ENCODE measurements at regions not wholly inside any gene's neighbourhood (a gene's known extent, or its start where the extent isn't known, plus 50 kb on each side); places are given as distances from the start of the nearest gene placed in this dataset.

DNA sequence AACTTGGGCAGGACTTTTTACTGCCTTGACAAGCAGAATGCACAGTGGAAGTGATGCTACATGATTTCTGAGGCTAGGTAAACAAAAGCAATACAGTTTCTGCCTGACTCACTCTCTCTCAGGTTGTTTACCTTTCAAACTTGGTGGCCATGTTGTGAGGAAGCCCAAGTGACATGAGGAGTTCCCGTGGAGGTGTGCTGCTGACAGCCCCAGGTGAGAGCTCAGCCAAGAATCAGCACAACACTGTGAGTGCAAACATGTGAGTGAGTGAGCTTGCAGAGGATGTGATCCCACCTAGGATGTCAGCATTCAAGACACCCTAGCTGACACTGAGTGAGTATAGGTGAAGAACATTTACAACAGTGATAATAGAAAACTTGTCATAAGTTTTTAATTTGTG lies 71.1 kb upstream of the IFNAR2 start:
- TF ChIP-seq POLR2AphosphoS5 (IDR thresholded peaks at IDR 0.05; ENCODE audit: low read depth, low read length) (no peak), TAF1 (IDR thresholded peaks at IDR 0.05; ENCODE audit: borderline replicate concordance, low read depth, low read length) (no peak), POLR2A (IDR thresholded peaks at IDR 0.05; ENCODE audit: low read depth, low read length) (no peak)
- DNase-seq (ENCODE audit: insufficient read length) (no peak), FAIRE-seq (no peak)

DNA sequence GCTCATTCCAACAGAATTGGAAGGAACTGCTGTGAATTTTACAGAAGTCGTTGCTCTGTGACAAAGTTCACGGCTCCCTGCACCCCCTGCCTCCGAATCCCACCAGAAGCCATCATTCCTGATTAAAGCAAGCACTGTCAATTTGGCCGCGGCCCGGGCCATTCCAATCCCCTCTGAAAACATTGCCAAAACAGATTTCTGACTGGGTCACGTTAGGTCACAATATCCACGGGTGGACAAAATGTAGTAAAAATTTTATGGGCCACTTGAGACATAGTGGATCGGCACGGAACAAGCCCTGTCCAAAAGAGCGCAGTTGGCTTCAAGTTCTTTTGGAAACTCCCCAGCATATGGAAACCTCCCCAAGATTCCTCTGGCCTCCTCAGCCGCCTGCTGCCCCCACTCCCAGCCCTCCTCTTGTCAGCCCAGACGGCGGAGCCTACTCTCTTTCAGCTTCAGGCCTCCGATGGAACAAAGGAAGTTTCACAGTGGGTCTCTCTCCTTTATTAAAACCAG lies 67.2 kb upstream of the IFNAR2 start:
- DNase-seq (ENCODE audit: insufficient read length) (no peak), FAIRE-seq (no peak)
- TF ChIP-seq POLR2AphosphoS5 (IDR thresholded peaks at IDR 0.05; ENCODE audit: low read depth, low read length) (no peak), TAF1 (IDR thresholded peaks at IDR 0.05; ENCODE audit: borderline replicate concordance, low read depth, low read length) (no peak), POLR2A (IDR thresholded peaks at IDR 0.05; ENCODE audit: low read depth, low read length) (no peak)

DNA sequence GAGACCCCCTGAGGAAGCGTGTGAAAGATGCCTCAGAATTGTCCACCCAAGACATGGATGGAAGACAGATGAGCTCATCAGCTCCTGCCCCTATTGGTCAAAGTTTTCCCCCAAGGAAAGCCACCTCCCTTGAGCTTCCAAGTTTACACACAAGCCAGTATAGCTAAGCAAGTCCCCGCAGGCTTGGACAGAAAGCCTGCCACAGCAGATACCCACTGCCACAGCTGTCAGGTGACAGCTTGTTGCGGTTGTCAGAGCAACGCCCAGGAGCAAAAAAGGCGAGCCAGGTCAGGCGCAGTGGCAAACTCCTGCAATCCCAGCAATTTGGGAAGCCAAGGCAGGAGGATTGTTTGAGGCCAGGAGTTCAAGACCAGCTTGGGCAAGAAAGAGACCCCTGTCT lies 60.9 kb upstream of the IFNAR2 start:
- DNase-seq (ENCODE audit: insufficient read length), result no peak
- FAIRE-seq, result no peak
- TF ChIP-seq POLR2AphosphoS5 (IDR thresholded peaks at IDR 0.05; ENCODE audit: low read depth, low read length), result no peak
- no peak for TF ChIP-seq POLR2A (IDR thresholded peaks at IDR 0.05; ENCODE audit: low read depth, low read length)
- no peak for TF ChIP-seq TAF1 (IDR thresholded peaks at IDR 0.05; ENCODE audit: borderline replicate concordance, low read depth, low read length)

DNA sequence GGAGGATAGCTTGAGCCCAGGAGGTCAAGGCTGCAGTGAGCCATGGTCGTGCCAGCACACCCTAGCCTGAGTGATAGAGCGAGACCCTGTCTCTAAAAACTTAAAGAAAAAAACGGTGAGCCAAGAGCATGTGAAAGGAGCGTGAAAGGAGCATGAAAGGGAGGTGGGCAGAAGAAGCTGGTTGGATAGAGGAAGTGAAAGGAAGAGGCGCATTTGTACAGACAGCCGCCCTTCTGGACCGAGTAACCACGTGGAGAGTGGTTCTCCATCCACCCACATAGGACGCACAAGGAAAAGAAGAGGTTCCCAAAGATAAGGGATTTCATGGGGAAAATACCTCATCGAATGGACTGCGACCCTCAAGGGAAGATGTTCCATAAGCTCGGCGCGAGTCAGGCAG lies 60.4 kb upstream of the IFNAR2 start:
- FAIRE-seq (no peak), DNase-seq (ENCODE audit: insufficient read length) (no peak)
- TF ChIP-seq TAF1 (IDR thresholded peaks at IDR 0.05; ENCODE audit: borderline replicate concordance, low read depth, low read length) (no peak), POLR2AphosphoS5 (IDR thresholded peaks at IDR 0.05; ENCODE audit: low read depth, low read length) (no peak), POLR2A (IDR thresholded peaks at IDR 0.05; ENCODE audit: low read depth, low read length) (no peak)

DNA sequence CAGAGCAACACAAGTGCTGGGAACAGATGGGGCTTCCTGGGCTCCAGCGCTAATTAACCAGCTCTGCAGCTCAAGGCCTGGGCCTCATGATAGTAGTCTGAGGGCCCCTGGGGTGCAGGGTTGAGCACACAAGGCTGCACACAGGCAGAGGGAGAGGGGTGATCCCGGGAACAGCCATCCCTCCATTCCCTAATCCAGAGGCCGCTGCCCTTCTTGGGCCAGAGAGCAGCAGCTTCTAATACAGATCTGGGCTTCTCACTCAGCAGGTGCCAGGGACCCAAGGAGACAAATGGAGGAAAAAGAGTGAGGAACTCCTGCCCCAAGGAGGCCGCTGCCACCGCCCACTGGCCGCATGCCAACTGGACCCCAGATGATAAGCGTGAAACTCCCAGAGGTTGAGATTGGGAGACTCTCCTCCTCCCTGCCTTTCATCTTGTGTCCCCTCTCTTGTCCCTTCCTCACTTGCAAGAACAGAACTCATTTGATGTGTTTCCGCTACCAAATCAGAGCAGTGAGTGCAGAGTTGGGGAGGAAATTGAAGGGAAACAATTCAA lies 58.0 kb upstream of the IFNAR2 start:
- DNase-seq (ENCODE audit: insufficient read length) (no peak), FAIRE-seq (no peak)
- TF ChIP-seq POLR2AphosphoS5 (IDR thresholded peaks at IDR 0.05; ENCODE audit: low read depth, low read length), result no peak
- no peak for TF ChIP-seq TAF1 (IDR thresholded peaks at IDR 0.05; ENCODE audit: borderline replicate concordance, low read depth, low read length)
- TF ChIP-seq POLR2A (IDR thresholded peaks at IDR 0.05; ENCODE audit: low read depth, low read length), result no peak

DNA sequence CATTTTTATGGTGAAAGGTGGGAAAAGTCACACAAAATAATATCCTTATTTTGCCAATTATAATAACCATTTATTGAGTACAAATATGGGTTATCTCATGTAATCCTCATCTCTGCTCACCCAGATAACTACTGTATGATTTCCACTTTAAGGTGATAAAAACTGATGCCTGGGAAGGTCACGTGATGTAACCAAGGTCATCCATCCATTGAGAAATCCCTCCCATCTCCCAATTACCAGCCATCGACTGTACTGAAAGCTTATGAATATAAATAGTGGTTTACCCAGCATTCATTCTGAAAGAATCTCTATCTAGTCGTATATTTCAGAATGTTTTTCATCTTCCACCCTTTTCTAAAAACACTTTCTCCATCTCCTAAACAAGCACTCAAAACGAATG lies 55.0 kb upstream of the IFNAR2 start:
- FAIRE-seq, result no peak
- TF ChIP-seq TAF1 (IDR thresholded peaks at IDR 0.05; ENCODE audit: borderline replicate concordance, low read depth, low read length) (no peak), POLR2A (IDR thresholded peaks at IDR 0.05; ENCODE audit: low read depth, low read length) (no peak), POLR2AphosphoS5 (IDR thresholded peaks at IDR 0.05; ENCODE audit: low read depth, low read length) (no peak)
- DNase-seq (ENCODE audit: insufficient read length), result no peak

All from GM12892 (cell line).